ENCODE measurements at regions not wholly inside any gene's neighbourhood (a gene's known extent, or its start where the extent isn't known, plus 50 kb on each side); places are given as distances from the start of the nearest gene placed in this dataset.

GRCh38 chr11:69210310-69211035, 54.7 kb downstream of the SMIM38 start:
- BruUV-seq (replicated peaks): no TSS peak
- Histone ChIP-seq H3K9me3 (ENCODE audit: low read length) (no peaks in the 10 kb centered on the region), H3K9me2 (ENCODE audit: insufficient read depth, low read length) (no peaks in the 10 kb centered on the region), H3K4me1 (ENCODE audit: insufficient read depth, low read length, poor library complexity, severe bottlenecking) (no peaks in the 10 kb centered on the region), H2AFZ (ENCODE audit: low read length) (no peak overlapping the region), H3K36me3 (ENCODE audit: insufficient read depth, low read length) (no peaks in the 10 kb centered on the region), H3K4me3 (ENCODE audit: low read depth, low read length, poor library complexity, severe bottlenecking) (no peak overlapping the region), H4K20me1 (ENCODE audit: insufficient read depth, low read length) (no peaks in the 10 kb centered on the region), H3K4me2 (ENCODE audit: low read length) (no peak overlapping the region), H3K79me2 (ENCODE audit: insufficient read depth, low read depth, low read length) (no peaks in the 10 kb centered on the region), H3K27ac (ENCODE audit: low read depth, low read length, poor library complexity, severe bottlenecking) (no peak overlapping the region)
- CTCF ChIA-PET (ENCODE audit: unreplicated experiment): no interaction called here
- POLR2A ChIA-PET: no interaction called here
- intact Hi-C loops (cut with micrococcal nuclease; ENCODE audit: unreplicated experiment): no loop called here
- DNase-seq (ENCODE audit: low spot score): no peak
- TF ChIP-seq EZH2phosphoT487 (IDR thresholded peaks at IDR 0.05; ENCODE audit: borderline replicate concordance, low read depth, low read length) (no peak), CTCF (conservative IDR thresholded peaks at IDR 0.05; ENCODE audit: low read length) (no peak)

- no peaks in the 10 kb centered on the region for H3K36me3 ChIP-seq (ENCODE audit: insufficient read depth, low read length)
- no peak overlapping the region for H2AFZ ChIP-seq (ENCODE audit: low read length)
- no peaks in the 10 kb centered on the region for H3K9me2 ChIP-seq (ENCODE audit: insufficient read depth, low read length)
- H4K20me1 ChIP-seq (ENCODE audit: insufficient read depth, low read length): no peaks in the 10 kb centered on the region
- no TSS peak for BruUV-seq (replicated peaks)
- no peak for DNase-seq (ENCODE audit: low spot score)
- no peak overlapping the region for H3K27ac ChIP-seq (ENCODE audit: low read depth, low read length, poor library complexity, severe bottlenecking)
- TF ChIP-seq CTCF (conservative IDR thresholded peaks at IDR 0.05; ENCODE audit: low read length) (no peak), EZH2phosphoT487 (IDR thresholded peaks at IDR 0.05; ENCODE audit: borderline replicate concordance, low read depth, low read length) (no peak)
- H3K4me1 ChIP-seq (ENCODE audit: insufficient read depth, low read length, poor library complexity, severe bottlenecking): no peaks in the 10 kb centered on the region
- ChIA-PET POLR2A (interaction anchor here (0.6 kb wide), 1 partner anchor 147 kb away, joined by 4 read pairs; no protein-coding TSS in a partner anchor), CTCF (ENCODE audit: unreplicated experiment) (no interaction called here)
- intact Hi-C loops (cut with micrococcal nuclease; ENCODE audit: unreplicated experiment): no loop called here
- H3K9me3 ChIP-seq (ENCODE audit: low read length): no peaks in the 10 kb centered on the region
- no peak overlapping the region for H3K4me3 ChIP-seq (ENCODE audit: low read depth, low read length, poor library complexity, severe bottlenecking)
- H3K79me2 ChIP-seq (ENCODE audit: insufficient read depth, low read depth, low read length): no peaks in the 10 kb centered on the region
- H3K4me2 ChIP-seq (ENCODE audit: low read length): no peak overlapping the region
Observed at GRCh38 chr11:69211540-69211919, 55.8 kb downstream of the SMIM38 start.
